GM21723 (cell line): ENCODE measurements at regions not wholly inside any gene's neighbourhood (a gene's known extent, or its start where the extent isn't known, plus 50 kb on each side); places are given as distances from the start of the nearest gene placed in this dataset.
"Not testable (repeated sequence)": the region's sequence is repeated elsewhere in the genome, so short reads cannot be mapped to it uniquely, and the experiment has no call there.

Experiments used
- ATAC-seq: cut with Tn5 transposase; IDR thresholded peaks from one replicate; pipeline ENCODE4 v1.9.1; 2021; ENCODE audit warnings: mild to moderate bottlenecking, moderate library complexity; ENCODE audit not compliant: unreplicated experiment

- ATAC-seq, result peak; percentile 24
Observed at GRCh38 chr7:114084472-114085312, 165.9 kb upstream of the PPP1R3A start.

- ATAC-seq, result no peak
Observed at GRCh38 chr7:114084002-114084471, 165.2 kb upstream of the PPP1R3A start.

- no peak for ATAC-seq
Observed at GRCh38 chr7:114083166-114084001, 164.6 kb upstream of the PPP1R3A start.

GRCh38 chr7:114082642-114083165, 163.9 kb upstream of the PPP1R3A start:
- ATAC-seq, result no peak

- ATAC-seq, result no peak
Observed at GRCh38 chr7:114081606-114082425, 163.0 kb upstream of the PPP1R3A start.

- not testable (repeated sequence) for ATAC-seq
Observed at GRCh38 chr7:114077158-114077524, 158.3 kb upstream of the PPP1R3A start.

- ATAC-seq, result not testable (repeated sequence)
Observed at GRCh38 chr7:114076392-114077157, 157.8 kb upstream of the PPP1R3A start.

- no peak for ATAC-seq
Observed at GRCh38 chr7:114073701-114074100, 154.9 kb upstream of the PPP1R3A start.

- no peak for ATAC-seq
Observed at GRCh38 chr7:114070246-114070645, 151.4 kb upstream of the PPP1R3A start.

GRCh38 chr7:114062810-114063209, 144.0 kb upstream of the PPP1R3A start:
- no peak for ATAC-seq

- ATAC-seq, result peak; percentile 86
Observed at GRCh38 chr7:114051871-114052331, 133.1 kb upstream of the PPP1R3A start.

GRCh38 chr7:114050571-114050970, 131.8 kb upstream of the PPP1R3A start:
- ATAC-seq, result no peak

GRCh38 chr7:114048386-114049235, 129.8 kb upstream of the PPP1R3A start:
- ATAC-seq, result peak; percentile 33

GRCh38 chr7:114047889-114048288, 129.1 kb upstream of the PPP1R3A start:
- no peak for ATAC-seq

- no peak for ATAC-seq
Observed at GRCh38 chr7:114033475-114033874, 114.7 kb upstream of the PPP1R3A start.

GRCh38 chr7:114026486-114027089, 107.8 kb upstream of the PPP1R3A start:
- peak; percentile 83 for ATAC-seq

GRCh38 chr7:114021135-114021534, 102.3 kb upstream of the PPP1R3A start:
- no peak for ATAC-seq

GRCh38 chr7:114008696-114009095, 89.9 kb upstream of the PPP1R3A start:
- ATAC-seq, result no peak
